ENCODE measurements at regions not wholly inside any gene's neighbourhood (a gene's known extent, or its start where the extent isn't known, plus 50 kb on each side); places are given as distances from the start of the nearest gene placed in this dataset.

GRCh38 chr20:40568200-40568599 is 120.8 kb downstream of the MAFB start:
- DNase-seq (ENCODE audit: low read depth) = no peak
- no peak overlapping the region for H3K4me3 ChIP-seq (ENCODE audit: low read depth, low read length)
- no peak for TF ChIP-seq CTCF (conservative IDR thresholded peaks at IDR 0.05; ENCODE audit: low read depth, low read length)

- DNase-seq (ENCODE audit: low read depth) = no peak
- no peak overlapping the region for H3K4me3 ChIP-seq (ENCODE audit: low read depth, low read length)
- TF ChIP-seq CTCF (conservative IDR thresholded peaks at IDR 0.05; ENCODE audit: low read depth, low read length) = no peak
These were observed 123.4 kb downstream of the MAFB start for GRCh38 chr20:40565682-40566040.

GRCh38 chr20:40565001-40565681 is 123.9 kb downstream of the MAFB start:
- peak; percentile 63 for DNase-seq (ENCODE audit: low read depth)
- no peak overlapping the region for H3K4me3 ChIP-seq (ENCODE audit: low read depth, low read length)
- no peak for TF ChIP-seq CTCF (conservative IDR thresholded peaks at IDR 0.05; ENCODE audit: low read depth, low read length)

GRCh38 chr20:40563296-40563950 is 125.6 kb downstream of the MAFB start:
- DNase-seq (ENCODE audit: low read depth) = no peak
- no peak for TF ChIP-seq CTCF (conservative IDR thresholded peaks at IDR 0.05; ENCODE audit: low read depth, low read length)
- no peak overlapping the region for H3K4me3 ChIP-seq (ENCODE audit: low read depth, low read length)

- DNase-seq (ENCODE audit: low read depth) = no peak
- no peak overlapping the region for H3K4me3 ChIP-seq (ENCODE audit: low read depth, low read length)
- TF ChIP-seq CTCF (conservative IDR thresholded peaks at IDR 0.05; ENCODE audit: low read depth, low read length) = no peak
These were observed 127.0 kb downstream of the MAFB start for GRCh38 chr20:40562031-40562430.

- no peak for TF ChIP-seq CTCF (conservative IDR thresholded peaks at IDR 0.05; ENCODE audit: low read depth, low read length)
- H3K4me3 ChIP-seq (ENCODE audit: low read depth, low read length) = no peak overlapping the region
- no peak for DNase-seq (ENCODE audit: low read depth)
These were observed 127.8 kb downstream of the MAFB start for GRCh38 chr20:40561187-40561586.

GRCh38 chr20:40558212-40558611 is 130.8 kb downstream of the MAFB start:
- H3K4me3 ChIP-seq (ENCODE audit: low read depth, low read length) = no peak overlapping the region
- no peak for DNase-seq (ENCODE audit: low read depth)
- TF ChIP-seq CTCF (conservative IDR thresholded peaks at IDR 0.05; ENCODE audit: low read depth, low read length) = no peak

All from epithelial cell of proximal tubule (primary cell).